ENCODE measurements at regions not wholly inside any gene's neighbourhood (a gene's known extent, or its start where the extent isn't known, plus 50 kb on each side); places are given as distances from the start of the nearest gene placed in this dataset.

DNA sequence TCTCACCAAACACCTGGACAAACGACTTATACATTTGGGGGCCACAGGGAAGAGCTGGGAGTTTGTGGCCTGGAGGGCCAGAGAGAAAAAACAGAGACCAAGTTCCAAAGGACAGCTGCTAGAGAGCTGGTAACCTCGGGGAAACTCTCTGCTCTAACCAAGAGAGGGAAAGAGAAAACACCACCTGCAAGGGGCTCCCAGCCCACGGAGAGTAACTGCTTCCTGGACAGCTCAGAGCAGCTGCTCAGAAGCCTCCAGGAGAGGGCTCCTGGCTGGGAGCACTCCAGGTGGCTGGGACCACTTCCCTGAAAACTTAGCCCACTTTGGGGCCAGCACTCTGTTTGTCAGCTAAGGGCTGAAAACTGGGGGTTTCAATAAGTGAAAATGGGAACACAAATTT, 154.8 kb upstream of the GRIK3 start:
- TF ChIP-seq, protein P1, sequence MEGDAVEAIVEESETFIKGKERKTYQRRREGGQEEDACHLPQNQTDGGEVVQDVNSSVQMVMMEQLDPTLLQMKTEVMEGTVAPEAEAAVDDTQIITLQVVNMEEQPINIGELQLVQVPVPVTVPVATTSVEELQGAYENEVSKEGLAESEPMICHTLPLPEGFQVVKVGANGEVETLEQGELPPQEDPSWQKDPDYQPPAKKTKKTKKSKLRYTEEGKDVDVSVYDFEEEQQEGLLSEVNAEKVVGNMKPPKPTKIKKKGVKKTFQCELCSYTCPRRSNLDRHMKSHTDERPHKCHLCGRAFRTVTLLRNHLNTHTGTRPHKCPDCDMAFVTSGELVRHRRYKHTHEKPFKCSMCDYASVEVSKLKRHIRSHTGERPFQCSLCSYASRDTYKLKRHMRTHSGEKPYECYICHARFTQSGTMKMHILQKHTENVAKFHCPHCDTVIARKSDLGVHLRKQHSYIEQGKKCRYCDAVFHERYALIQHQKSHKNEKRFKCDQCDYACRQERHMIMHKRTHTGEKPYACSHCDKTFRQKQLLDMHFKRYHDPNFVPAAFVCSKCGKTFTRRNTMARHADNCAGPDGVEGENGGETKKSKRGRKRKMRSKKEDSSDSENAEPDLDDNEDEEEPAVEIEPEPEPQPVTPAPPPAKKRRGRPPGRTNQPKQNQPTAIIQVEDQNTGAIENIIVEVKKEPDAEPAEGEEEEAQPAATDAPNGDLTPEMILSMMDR (conservative IDR thresholded peaks at IDR 0.05) = no peak
- no peak for TF ChIP-seq ZFX (IDR thresholded peaks at IDR 0.05)
